Hepatocyte (in vitro differentiated cells): ENCODE measurements at regions not wholly inside any gene's neighbourhood (a gene's known extent, or its start where the extent isn't known, plus 50 kb on each side); places are given as distances from the start of the nearest gene placed in this dataset.

Experiments used
- DNase-seq: peaks from one replicate; pipeline ENCODE4 v3.0.0-alpha.2; 2016; ENCODE audit warnings: low spot score
- H2AFZ ChIP-seq: fragments of 200-600 bp; sonication (generic); 2 replicates; pipeline ENCODE4 v1.6.0; 2016; ENCODE audit warnings: antibody characterized with exemption, mild to moderate bottlenecking
- H3K27ac ChIP-seq: fragments of 200-600 bp; sonication (generic); 2 replicates; pipeline ENCODE4 v1.5.1; 2016; ENCODE audit warnings: mild to moderate bottlenecking
- H3K27me3 ChIP-seq: fragments of 200-600 bp; sonication (generic); 2 replicates; pipeline ENCODE4 v1.6.1; 2016
- H3K36me3 ChIP-seq: fragments of 200-600 bp; sonication (generic); replicated peaks from 2 replicates; pipeline ENCODE4 v1.5.1; 2016; ENCODE audit warnings: low read depth; ENCODE audit not compliant: insufficient read depth
- H3K4me1 ChIP-seq: fragments of 200-600 bp; sonication (generic); 2 replicates; pipeline ENCODE4 v1.5.1; 2016; ENCODE audit warnings: mild to moderate bottlenecking, moderate library complexity; ENCODE audit not compliant: insufficient read depth
- H3K4me2 ChIP-seq: fragments of 200-600 bp; sonication (generic); 2 replicates; pipeline ENCODE4 v1.6.0; 2016
- H3K4me3 ChIP-seq: fragments of 200-600 bp; sonication (generic); 2 replicates; pipeline ENCODE4 v1.5.1; 2016; ENCODE audit warnings: mild to moderate bottlenecking
- H3K79me2 ChIP-seq: fragments of 200-600 bp; sonication (generic); 2 replicates; pipeline ENCODE4 v1.6.0; 2017; ENCODE audit warnings: mild to moderate bottlenecking
- H3K9me2 ChIP-seq: fragments of 200-600 bp; sonication (generic); replicated peaks from 2 replicates; pipeline ENCODE4 v1.6.0; 2017; ENCODE audit warnings: mild to moderate bottlenecking; ENCODE audit not compliant: insufficient read depth
- H3K9me3 ChIP-seq: fragments of 200-600 bp; sonication (generic); 2 replicates; pipeline ENCODE4 v1.5.1; 2016; ENCODE audit warnings: low read depth, mild to moderate bottlenecking
- H4K20me1 ChIP-seq: fragments of 200-600 bp; sonication (generic); 2 replicates; pipeline ENCODE4 v1.6.0; 2016; ENCODE audit warnings: mild to moderate bottlenecking; ENCODE audit not compliant: insufficient read depth, poor library complexity, severe bottlenecking
- EZH2 ChIP-seq: fragments of 200-600 bp; sonication (generic); IDR thresholded peaks from 2 replicates; pipeline ENCODE4 v1.6.1; 2016; ENCODE audit warnings: antibody characterized with exemption, mild to moderate bottlenecking, borderline replicate concordance
- EZH2phosphoT487 ChIP-seq: fragments of 200-600 bp; sonication (generic); IDR thresholded peaks from one replicate; pipeline ENCODE4 v1.6.1; 2018; ENCODE audit warnings: antibody characterized with exemption, mild to moderate bottlenecking, low read depth, moderate library complexity; ENCODE audit not compliant: unreplicated experiment, severe bottlenecking
- WGBS: methylation state at CpG from one replicate; pipeline ENCODE4 v1.1.6; 2016; ENCODE audit warnings: low lambda C conversion rate; ENCODE audit errors: missing lambda C conversion rate; 5-methylcytosine and 5-hydroxymethylcytosine counted together
- TF ChIP-seq, protein P1 (sequence below): fragments of 200-600 bp; sonication (generic); IDR thresholded peaks from 2 replicates; pipeline ENCODE4 v1.5.1; 2016; ENCODE audit warnings: antibody characterized with exemption, mild to moderate bottlenecking; ENCODE audit not compliant: poor library complexity

DNA sequence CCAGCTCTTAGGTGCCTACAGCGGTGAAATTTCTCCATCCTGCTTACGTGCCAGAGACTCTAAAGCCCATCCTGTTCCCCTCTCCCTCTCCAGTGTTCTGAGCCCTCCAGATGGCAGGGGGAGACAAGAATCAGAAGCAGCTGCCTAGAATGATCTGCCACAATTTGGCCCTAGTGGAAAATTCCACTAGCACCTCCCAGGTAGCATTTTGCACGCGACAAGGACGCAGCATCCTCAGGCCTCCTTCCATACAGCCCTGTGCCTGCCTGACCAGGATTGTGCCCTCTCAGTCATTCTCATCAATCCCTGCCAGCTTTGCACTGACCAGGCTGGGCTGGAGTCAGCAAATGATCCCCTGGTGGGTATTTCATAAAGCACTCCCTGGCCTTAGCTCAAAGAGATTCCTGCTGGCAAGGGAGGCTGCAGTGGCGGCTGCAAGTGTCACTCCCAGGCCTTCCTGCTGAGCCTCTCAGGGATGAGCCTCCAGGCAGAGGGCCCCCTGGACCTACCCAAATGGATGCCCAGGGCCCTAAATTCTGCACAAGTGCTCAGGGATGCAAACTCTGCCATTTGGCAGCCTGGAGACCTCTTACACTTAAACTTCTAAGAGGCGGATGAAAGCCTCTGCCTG lies 130.2 kb upstream of the ATP2B2 start:
- 88% methylated on average over 7 of the region's 7 CpGs for WGBS
- Histone ChIP-seq H2AFZ (no peak overlapping the region), H3K27ac (no peak overlapping the region), H3K4me1 (no peaks in the 10 kb centered on the region), H3K36me3 (no peaks in the 10 kb centered on the region), H4K20me1 (no peaks in the 10 kb centered on the region), H3K79me2 (no peaks in the 10 kb centered on the region), H3K9me2 (no peaks in the 10 kb centered on the region), H3K9me3 (no peaks in the 10 kb centered on the region), H3K4me2 (no peak overlapping the region), H3K27me3 (no peaks in the 10 kb centered on the region), H3K4me3 (no peak overlapping the region)
- no peak for DNase-seq
- TF ChIP-seq, protein P1, sequence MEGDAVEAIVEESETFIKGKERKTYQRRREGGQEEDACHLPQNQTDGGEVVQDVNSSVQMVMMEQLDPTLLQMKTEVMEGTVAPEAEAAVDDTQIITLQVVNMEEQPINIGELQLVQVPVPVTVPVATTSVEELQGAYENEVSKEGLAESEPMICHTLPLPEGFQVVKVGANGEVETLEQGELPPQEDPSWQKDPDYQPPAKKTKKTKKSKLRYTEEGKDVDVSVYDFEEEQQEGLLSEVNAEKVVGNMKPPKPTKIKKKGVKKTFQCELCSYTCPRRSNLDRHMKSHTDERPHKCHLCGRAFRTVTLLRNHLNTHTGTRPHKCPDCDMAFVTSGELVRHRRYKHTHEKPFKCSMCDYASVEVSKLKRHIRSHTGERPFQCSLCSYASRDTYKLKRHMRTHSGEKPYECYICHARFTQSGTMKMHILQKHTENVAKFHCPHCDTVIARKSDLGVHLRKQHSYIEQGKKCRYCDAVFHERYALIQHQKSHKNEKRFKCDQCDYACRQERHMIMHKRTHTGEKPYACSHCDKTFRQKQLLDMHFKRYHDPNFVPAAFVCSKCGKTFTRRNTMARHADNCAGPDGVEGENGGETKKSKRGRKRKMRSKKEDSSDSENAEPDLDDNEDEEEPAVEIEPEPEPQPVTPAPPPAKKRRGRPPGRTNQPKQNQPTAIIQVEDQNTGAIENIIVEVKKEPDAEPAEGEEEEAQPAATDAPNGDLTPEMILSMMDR = no peak
- no peak for TF ChIP-seq EZH2phosphoT487
- TF ChIP-seq EZH2 = no peak

DNA sequence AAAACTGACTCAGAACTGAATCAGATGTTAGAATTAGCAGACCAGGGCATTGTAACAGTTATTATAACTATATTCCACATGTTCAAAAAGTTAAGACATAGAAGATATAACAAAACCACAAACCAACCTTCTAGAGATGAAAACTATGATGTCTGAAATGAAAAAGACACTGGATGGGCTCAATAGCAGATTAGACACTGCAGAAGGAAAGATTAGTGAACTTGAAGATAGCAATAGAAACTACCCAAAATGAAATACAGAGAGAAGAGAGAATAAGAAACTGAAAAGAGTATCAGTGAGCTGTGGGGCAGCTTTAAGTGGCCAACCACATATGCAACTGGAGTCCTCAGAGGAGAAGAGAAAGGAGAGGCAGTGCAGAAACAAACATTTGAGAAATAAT lies 132.0 kb upstream of the ATP2B2 start:
- Histone ChIP-seq H3K4me3 (no peak overlapping the region), H3K36me3 (no peaks in the 10 kb centered on the region), H3K9me2 (no peaks in the 10 kb centered on the region), H2AFZ (no peak overlapping the region), H3K27ac (no peak overlapping the region), H4K20me1 (no peaks in the 10 kb centered on the region), H3K4me1 (no peaks in the 10 kb centered on the region), H3K27me3 (no peaks in the 10 kb centered on the region), H3K9me3 (no peaks in the 10 kb centered on the region), H3K79me2 (no peaks in the 10 kb centered on the region), H3K4me2 (no peak overlapping the region)
- DNase-seq = no peak
- TF ChIP-seq EZH2phosphoT487 (no peak), EZH2 (no peak)
- TF ChIP-seq, protein P1 = no peak

DNA sequence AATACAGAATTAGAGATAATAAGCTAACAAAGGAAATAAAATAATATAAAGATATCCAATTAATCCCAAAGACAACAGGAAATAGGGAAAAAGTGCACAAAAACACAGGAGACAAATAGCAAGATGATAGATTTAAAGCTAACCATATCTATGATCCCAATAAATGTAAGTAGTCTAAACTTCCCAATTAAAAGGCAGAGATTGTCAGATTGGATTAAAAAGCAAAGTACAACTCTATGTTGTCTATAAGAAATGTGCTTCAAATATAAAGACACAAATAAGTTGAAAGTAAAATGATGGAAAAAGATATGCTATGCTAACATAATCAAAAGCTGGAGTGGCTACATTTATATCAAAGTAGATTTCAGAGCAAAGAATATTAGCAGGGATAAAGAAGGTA lies 133.1 kb upstream of the ATP2B2 start:
- TF ChIP-seq, protein P1 = no peak
- TF ChIP-seq EZH2phosphoT487 (no peak), EZH2 (no peak)
- Histone ChIP-seq H4K20me1 (no peaks in the 10 kb centered on the region), H3K4me2 (no peak overlapping the region), H3K27me3 (no peaks in the 10 kb centered on the region), H3K9me2 (no peaks in the 10 kb centered on the region), H3K4me3 (no peak overlapping the region), H3K9me3 (no peaks in the 10 kb centered on the region), H3K36me3 (no peaks in the 10 kb centered on the region), H3K27ac (no peak overlapping the region), H3K79me2 (no peaks in the 10 kb centered on the region), H3K4me1 (no peaks in the 10 kb centered on the region), H2AFZ (no peak overlapping the region)
- DNase-seq = no peak

DNA sequence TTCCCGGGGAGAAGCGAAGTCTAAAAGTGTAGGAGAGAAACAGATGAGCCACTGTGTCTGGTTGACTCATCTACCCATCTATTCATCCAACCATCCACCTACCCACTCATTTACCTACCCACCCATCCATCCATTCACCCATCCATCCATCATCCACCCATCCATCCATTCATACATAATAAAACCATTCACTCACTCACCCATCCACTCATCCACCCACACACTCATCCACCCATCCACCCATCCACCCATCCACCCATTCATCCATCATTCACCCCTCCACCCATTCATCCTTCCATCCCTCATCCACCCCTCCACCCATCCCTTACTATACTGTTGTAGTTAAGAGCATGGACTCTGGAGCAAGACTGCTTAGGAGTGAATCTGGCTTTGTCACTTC lies 136.4 kb upstream of the ATP2B2 start:
- H3K9me3 ChIP-seq = no peaks in the 10 kb centered on the region
- H2AFZ ChIP-seq = no peak overlapping the region
- H3K79me2 ChIP-seq = no peaks in the 10 kb centered on the region
- no peak overlapping the region for H3K4me3 ChIP-seq
- TF ChIP-seq EZH2 (no peak), EZH2phosphoT487 (no peak)
- TF ChIP-seq, protein P1 = no peak
- H3K4me2 ChIP-seq = no peak overlapping the region
- H4K20me1 ChIP-seq = no peaks in the 10 kb centered on the region
- H3K27ac ChIP-seq = no peak overlapping the region
- no peaks in the 10 kb centered on the region for H3K9me2 ChIP-seq
- peaks cover 5% of the 10 kb centered on the region for H3K27me3 ChIP-seq
- H3K4me1 ChIP-seq = no peaks in the 10 kb centered on the region
- DNase-seq = no peak
- no peaks in the 10 kb centered on the region for H3K36me3 ChIP-seq
- 92% methylated on average over 2 of the region's 2 CpGs for WGBS
